BE2C (cell line): ENCODE measurements at regions not wholly inside any gene's neighbourhood (a gene's known extent, or its start where the extent isn't known, plus 50 kb on each side); places are given as distances from the start of the nearest gene placed in this dataset.

Experiments used
- DNase-seq: peaks from one replicate; pipeline ENCODE4 v3.0.0-alpha.2; 2020
- H3K27me3 ChIP-seq: fragments of 250-450 bp; sonication (Bioruptor Pico); 2 replicates; pipeline ENCODE4 v1.5.1; 2020; ENCODE audit warnings: mild to moderate bottlenecking
- H3K36me3 ChIP-seq: fragments of 250-450 bp; sonication (Bioruptor Pico); 2 replicates; pipeline ENCODE4 v1.5.1; 2020; ENCODE audit warnings: mild to moderate bottlenecking
- H3K4me1 ChIP-seq: fragments of 250-450 bp; sonication (Bioruptor Pico); 2 replicates; pipeline ENCODE4 v1.5.1; 2020
- H3K4me3 ChIP-seq: 2 replicates; pipeline ENCODE4 v1.5.1; 2011; ENCODE audit warnings: low read depth, low read length
- H3K9me3 ChIP-seq: fragments of 250-450 bp; sonication (Bioruptor Pico); 2 replicates; pipeline ENCODE4 v1.5.1; 2020
- CTCF ChIP-seq: IDR thresholded peaks from 2 replicates; pipeline ENCODE4 v1.5.1; 2012; ENCODE audit warnings: mild to moderate bottlenecking, low read depth, low read length

GRCh38 chr7:25396668-25397067, 168.4 kb upstream of the NPVF start:
- peaks cover 4% of the 10 kb centered on the region for H3K4me1 ChIP-seq
- no peak for TF ChIP-seq CTCF
- DNase-seq: no peak

GRCh38 chr7:25398418-25398817, 170.1 kb upstream of the NPVF start:
- Histone ChIP-seq H3K36me3 (no peaks in the 10 kb centered on the region), H3K9me3 (no peaks in the 10 kb centered on the region), H3K4me1 (peaks cover 4% of the 10 kb centered on the region), H3K27me3 (no peaks in the 10 kb centered on the region), H3K4me3 (no peak overlapping the region)
- DNase-seq: no peak
- no peak for TF ChIP-seq CTCF

More at GRCh38 chr7:25396668-25397067, 168.4 kb upstream of the NPVF start:
- H3K36me3 ChIP-seq: no peaks in the 10 kb centered on the region
- H3K27me3 ChIP-seq: no peaks in the 10 kb centered on the region
- H3K9me3 ChIP-seq: no peaks in the 10 kb centered on the region
- H3K4me3 ChIP-seq: no peak overlapping the region

- no peaks in the 10 kb centered on the region for H3K36me3 ChIP-seq
- peak; percentile 78 for DNase-seq
- no peak for TF ChIP-seq CTCF
- no peak overlapping the region for H3K4me3 ChIP-seq
- H3K27me3 ChIP-seq: 0 out of 2 replicates have a peak, but pooled peaks cover 1% of the 10 kb centered on the region
- peaks cover 4% of the 10 kb centered on the region for H3K4me1 ChIP-seq
- no peaks in the 10 kb centered on the region for H3K9me3 ChIP-seq
These were observed 170.9 kb upstream of the NPVF start for GRCh38 chr7:25399000-25399750.

GRCh38 chr7:25402532-25402931, 174.2 kb upstream of the NPVF start:
- no peak overlapping the region for H3K4me3 ChIP-seq
- peaks cover 4% of the 10 kb centered on the region; the same call in 1 of the 2 replicates for H3K27me3 ChIP-seq
- H3K36me3 ChIP-seq: no peaks in the 10 kb centered on the region
- TF ChIP-seq CTCF: no peak
- DNase-seq: no peak
- H3K4me1 ChIP-seq: peaks cover 4% of the 10 kb centered on the region
- no peaks in the 10 kb centered on the region for H3K9me3 ChIP-seq

- no peaks in the 10 kb centered on the region for H3K4me1 ChIP-seq
- no peak overlapping the region for H3K4me3 ChIP-seq
- H3K9me3 ChIP-seq: no peaks in the 10 kb centered on the region
- TF ChIP-seq CTCF: no peak
- no peak for DNase-seq
- H3K36me3 ChIP-seq: no peaks in the 10 kb centered on the region
- peaks cover 4% of the 10 kb centered on the region; the same call in 1 of the 2 replicates for H3K27me3 ChIP-seq
These were observed 177.4 kb upstream of the NPVF start for GRCh38 chr7:25405736-25406135.

- Histone ChIP-seq H3K4me1 (no peaks in the 10 kb centered on the region), H3K36me3 (no peaks in the 10 kb centered on the region), H3K4me3 (no peak overlapping the region), H3K27me3 (peaks cover 13% of the 10 kb centered on the region), H3K9me3 (no peaks in the 10 kb centered on the region)
- no peak for TF ChIP-seq CTCF
- no peak for DNase-seq
These were observed 178.8 kb upstream of the NPVF start for GRCh38 chr7:25407053-25407452.
